HG03354 (cell line): ENCODE measurements at regions not wholly inside any gene's neighbourhood (a gene's known extent, or its start where the extent isn't known, plus 50 kb on each side); places are given as distances from the start of the nearest gene placed in this dataset.

Experiments
- ATAC-seq: cut with Tn5 transposase; IDR thresholded peaks from one replicate; pipeline ENCODE4 v1.9.1; 2021; ENCODE audit warnings: mild to moderate bottlenecking; ENCODE audit not compliant: unreplicated experiment, poor library complexity, severe bottlenecking

GRCh38 chr20:39268491-39268951, 306.4 kb downstream of the DHX35 start:
- ATAC-seq = no peak

GRCh38 chr20:39266989-39267388, 304.8 kb downstream of the DHX35 start:
- ATAC-seq = no peak

- ATAC-seq = no peak
Observed at GRCh38 chr20:39264506-39265172, 302.5 kb downstream of the DHX35 start.

GRCh38 chr20:39263076-39263475, 300.9 kb downstream of the DHX35 start:
- ATAC-seq = no peak

- ATAC-seq = no peak
Observed at GRCh38 chr20:39259808-39260207, 297.7 kb downstream of the DHX35 start.

GRCh38 chr20:39259010-39259803, 297.1 kb downstream of the DHX35 start:
- no peak for ATAC-seq

- ATAC-seq = no peak
Observed at GRCh38 chr20:39258253-39258652, 296.1 kb downstream of the DHX35 start.

- ATAC-seq = no peak
Observed at GRCh38 chr20:39253051-39253755, 291.1 kb downstream of the DHX35 start.

- no peak for ATAC-seq
Observed at GRCh38 chr20:39252035-39252434, 289.9 kb downstream of the DHX35 start.

GRCh38 chr20:39249798-39250197, 287.7 kb downstream of the DHX35 start:
- no peak for ATAC-seq

GRCh38 chr20:39248862-39249485, 286.8 kb downstream of the DHX35 start:
- no peak for ATAC-seq

- ATAC-seq = no peak
Observed at GRCh38 chr20:39248171-39248861, 286.2 kb downstream of the DHX35 start.

- no peak for ATAC-seq
Observed at GRCh38 chr20:39246436-39246835, 284.3 kb downstream of the DHX35 start.

- no peak for ATAC-seq
Observed at GRCh38 chr20:39245685-39246311, 283.7 kb downstream of the DHX35 start.

- no peak for ATAC-seq
Observed at GRCh38 chr20:39243962-39244361, 281.8 kb downstream of the DHX35 start.

GRCh38 chr20:39242614-39243013, 280.5 kb downstream of the DHX35 start:
- no peak for ATAC-seq

- no peak for ATAC-seq
Observed at GRCh38 chr20:39234520-39235095, 272.5 kb downstream of the DHX35 start.

GRCh38 chr20:39233755-39234154, 271.6 kb downstream of the DHX35 start:
- no peak for ATAC-seq

- no peak for ATAC-seq
Observed at GRCh38 chr20:39227416-39227815, 265.3 kb downstream of the DHX35 start.
